NCI-H446 (cell line): ENCODE measurements at regions not wholly inside any gene's neighbourhood (a gene's known extent, or its start where the extent isn't known, plus 50 kb on each side); places are given as distances from the start of the nearest gene placed in this dataset.

Source experiments
- DNase-seq, 2 experiments: peaks; one replicate each; lab custom pipeline; 2025; lab: John Stamatoyannopoulos, UW

DNA sequence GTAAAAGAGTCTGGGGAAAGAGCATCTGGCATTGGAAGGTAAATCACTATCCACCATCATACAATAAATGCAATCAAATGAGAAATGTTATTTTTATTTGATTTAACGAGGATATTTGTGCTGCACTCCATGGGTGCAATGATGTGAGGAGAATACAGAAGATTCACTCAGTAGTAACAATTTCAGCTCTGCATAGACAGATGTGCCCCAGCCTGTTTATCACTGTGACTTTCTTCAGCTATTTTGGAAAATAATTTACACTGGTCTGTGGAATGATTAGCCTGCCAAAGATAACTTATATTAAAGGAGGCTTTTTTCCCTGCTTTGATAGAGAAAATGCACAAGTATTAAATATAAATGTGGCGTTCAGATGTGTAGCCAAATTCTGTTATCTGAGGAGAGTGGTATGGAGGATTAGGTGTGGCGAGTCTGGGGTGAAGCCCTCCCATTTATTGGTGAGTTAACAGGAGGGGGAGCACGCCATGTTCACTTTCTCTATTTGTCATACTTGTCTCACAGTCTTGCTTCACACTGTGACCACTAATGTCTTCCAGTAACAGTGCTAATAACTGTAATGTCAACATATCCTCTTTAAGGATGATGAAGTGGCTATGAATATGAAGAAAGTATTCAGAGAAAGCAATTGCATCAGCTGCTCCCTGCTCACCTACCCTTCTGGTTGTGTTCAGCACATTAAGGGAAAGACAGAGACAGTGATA is 645.6 kb downstream of the MMUT start:
- no peak for DNase-seq

DNA sequence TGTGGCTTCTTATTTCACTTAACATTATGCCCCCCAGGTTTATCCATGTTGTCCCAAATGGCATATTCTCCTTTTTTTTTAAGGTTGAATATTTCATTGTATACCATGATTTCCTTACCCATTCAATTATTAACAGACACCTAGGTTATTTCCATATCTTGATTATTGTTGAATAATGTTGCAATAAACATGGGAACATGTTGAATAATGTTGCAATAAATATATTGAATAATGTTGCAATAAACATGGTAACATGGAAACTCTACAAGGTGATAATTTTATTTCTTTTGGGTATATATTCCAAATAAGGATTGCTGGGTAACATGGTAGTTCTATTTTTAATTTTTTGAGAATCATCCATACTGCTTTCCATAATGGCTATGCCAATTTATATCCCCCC is 648.1 kb downstream of the MMUT start:
- DNase-seq = no peak

DNA sequence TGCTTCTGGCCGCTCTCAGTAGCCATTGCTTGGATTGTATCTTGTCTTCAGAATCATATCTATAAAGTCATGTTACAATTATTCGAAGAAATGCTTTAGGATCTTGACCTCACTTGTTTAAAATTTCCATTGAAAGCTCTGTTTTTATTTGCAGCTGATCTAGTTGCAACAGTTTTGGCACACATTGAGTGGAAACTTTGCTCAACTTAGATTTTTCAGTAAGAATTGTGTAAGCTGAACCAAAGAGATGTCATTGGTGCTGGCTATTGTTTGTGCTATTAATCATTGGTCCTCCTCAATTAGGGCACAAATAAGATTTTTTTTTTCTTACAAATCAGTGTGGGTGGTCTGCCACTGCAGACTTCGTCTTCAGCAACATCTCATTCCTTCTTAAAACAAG is 649.2 kb downstream of the MMUT start:
- no peak for DNase-seq

DNA sequence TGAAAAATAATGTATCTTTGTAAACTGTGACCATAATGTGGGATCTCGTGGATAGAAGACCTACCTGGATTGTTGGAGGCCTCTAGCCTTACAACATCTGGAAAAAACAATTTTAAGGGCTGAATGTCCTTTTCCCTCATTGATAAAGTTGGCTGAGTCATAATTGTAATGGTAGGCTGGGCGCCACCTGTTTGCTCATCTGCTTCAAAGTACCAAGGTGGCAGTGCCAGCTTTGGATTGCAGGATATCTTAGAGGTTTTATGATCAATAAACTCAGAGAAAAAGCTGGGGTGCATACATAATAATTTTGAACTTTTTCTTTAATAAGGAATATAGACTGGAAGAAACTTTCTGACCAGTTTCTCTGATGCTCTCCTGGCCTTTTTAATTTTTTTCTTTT is 653.4 kb downstream of the MMUT start:
- no peak for DNase-seq

DNA sequence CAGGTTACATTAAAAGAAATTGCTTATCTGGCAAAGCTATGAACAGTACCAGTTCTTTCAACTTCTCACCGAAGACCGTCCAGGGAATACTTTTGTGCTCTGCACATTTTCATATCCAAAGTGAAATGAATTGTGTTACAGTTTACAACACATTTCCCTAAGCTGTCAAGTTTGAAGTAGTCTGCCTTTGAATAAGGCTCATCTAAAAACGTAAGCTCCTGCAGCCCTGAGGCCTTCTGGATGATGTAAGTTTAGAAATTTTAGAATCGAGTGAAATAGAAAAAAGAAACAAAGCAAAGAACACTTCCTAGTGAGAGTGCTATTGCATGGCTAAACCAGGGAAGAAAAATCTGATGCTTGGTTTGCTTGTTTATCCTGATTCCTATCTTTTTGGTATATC is 653.8 kb downstream of the MMUT start:
- no peak for DNase-seq

DNA sequence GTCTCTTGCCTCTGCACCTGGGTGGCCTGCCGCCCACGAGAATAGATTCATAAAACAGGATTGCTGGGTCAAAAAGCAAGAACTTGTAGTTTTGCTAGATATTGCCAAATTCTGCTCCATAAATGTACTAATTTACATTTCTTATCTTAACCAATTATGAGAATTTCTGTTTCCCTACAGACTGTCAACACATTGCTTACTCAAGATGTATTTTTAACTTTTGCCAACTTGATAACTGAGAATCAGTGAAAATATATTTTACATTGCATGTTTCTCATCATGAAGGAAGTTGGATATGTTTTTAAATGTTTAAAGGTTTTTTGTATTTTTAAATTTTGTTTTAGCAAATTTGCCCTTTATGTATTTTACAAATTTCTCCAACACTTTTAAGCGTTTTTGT is 664.8 kb downstream of the MMUT start:
- DNase-seq = no peak

DNA sequence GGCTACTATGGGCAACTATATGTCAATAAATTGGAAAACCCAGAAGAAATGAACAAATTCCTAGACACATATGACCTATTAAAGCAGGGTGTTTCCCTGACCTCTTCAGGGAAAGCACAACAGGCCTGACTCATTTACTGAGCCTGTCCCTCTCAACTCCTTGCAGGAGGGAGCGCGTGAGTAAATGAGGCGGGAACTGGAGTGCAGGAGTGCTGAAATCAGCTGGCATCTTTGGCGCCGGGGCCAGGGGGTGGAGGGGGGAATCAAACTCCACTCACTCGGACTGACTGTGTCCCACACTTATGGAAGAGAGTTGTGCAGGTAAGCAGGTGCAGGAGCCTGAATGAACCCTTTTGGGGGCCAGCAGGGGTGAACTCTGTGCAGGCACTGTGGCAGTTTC is 671.2 kb upstream of the PTCHD4 start:
- DNase-seq = no peak

DNA sequence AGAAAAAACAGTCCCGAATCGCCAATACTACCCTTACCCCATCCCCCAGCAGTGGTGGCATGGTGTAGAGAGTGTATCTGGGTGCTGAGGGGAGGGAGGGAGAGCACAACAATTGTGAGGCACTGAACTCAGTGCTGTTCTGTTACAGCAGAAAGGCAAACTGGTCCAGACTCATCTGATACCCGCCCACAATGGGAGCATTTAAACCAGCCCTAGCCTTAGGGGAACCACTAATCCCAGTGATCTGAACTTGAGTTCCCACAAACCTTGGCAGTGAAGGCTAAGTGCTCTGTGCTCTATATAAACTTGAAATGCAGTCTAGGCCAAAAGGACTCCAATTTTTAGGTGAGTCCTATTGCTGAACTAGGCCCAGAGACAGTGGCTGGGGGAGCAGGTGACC is 666.4 kb upstream of the PTCHD4 start:
- DNase-seq = no peak

DNA sequence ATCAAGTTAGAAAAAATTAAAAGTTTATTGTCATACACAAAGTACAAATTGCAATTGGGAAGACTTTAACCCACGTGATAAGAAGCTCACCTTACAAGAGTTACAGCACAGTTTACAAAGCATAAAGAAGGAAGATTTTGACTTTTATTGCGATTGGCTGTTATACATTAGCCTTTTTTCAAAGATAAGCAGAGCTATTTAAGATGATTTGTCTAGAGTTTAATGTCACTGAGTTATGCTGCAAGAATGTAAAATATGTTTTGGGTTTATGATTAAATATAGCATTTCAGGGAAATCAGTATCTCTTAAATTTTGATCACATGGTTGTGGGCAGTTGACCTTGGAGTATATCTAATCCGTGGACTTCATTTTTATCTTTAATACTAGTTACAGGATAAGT is 664.2 kb upstream of the PTCHD4 start:
- no peak for DNase-seq

DNA sequence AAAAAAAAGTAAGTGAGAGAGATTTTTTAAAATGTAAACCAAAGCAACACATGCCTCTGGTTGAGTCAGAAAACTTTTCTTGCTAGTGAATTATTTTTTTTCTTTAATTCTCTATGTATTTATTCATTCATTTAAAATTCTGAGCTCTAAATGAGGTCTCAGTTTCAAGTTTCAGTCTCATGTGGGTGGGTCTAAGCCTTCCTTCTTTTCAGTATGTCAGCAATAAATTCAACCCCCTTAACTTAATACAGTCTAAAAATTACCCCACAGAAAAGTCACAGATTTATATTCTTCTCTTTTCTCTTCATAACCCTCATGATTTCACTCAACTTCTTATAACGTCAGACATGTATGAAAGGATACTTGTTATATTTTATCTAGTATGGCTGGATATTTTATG is 663.3 kb upstream of the PTCHD4 start:
- DNase-seq = no peak

DNA sequence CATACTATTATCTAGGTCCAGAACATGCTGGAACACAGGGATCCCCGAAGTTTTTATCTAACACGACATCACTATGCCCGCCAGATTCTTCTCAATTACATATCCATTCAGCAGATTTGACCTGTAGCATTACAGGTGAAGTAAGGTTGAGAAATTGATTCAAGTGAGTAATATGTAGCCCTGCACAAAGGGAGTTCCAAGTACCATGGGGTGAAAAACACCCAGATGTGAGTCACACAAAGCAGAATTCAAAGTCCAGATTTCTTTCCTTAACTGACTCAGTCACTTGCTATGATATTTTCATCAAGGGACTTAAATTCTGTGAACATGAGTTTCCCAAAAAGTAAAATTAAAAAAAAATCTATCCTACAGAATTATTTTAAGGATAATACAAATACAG is 655.4 kb upstream of the PTCHD4 start:
- DNase-seq = no peak

DNA sequence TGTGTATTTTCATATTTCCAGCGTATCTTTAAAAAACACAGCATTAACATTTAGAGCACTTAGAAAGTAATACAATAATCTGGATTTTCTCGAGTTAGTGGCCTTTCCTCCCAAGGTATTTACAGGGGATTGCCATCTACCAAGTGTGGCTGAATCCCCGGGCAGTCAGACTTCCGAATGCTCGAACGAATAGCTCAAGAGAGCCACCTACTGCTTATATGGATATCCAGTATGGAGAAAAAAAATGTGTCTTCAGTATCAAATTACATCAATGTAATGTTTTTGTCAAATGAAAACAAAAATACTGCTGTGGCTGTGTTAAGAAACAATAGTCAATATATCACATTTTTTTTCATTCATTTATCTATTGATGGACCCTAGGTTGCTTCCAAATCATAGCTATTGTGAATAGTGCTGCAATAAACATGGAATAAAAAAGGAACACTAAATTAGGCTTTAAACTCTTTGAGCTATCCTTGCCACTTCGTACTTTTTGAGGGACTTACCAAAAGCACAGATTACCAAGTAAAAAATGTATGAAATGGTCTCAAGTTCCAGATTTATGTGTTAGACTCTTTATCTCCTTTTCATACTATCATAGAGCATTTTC is 654.5 kb upstream of the PTCHD4 start:
- peak; percentile 17 to 81 for DNase-seq

DNA sequence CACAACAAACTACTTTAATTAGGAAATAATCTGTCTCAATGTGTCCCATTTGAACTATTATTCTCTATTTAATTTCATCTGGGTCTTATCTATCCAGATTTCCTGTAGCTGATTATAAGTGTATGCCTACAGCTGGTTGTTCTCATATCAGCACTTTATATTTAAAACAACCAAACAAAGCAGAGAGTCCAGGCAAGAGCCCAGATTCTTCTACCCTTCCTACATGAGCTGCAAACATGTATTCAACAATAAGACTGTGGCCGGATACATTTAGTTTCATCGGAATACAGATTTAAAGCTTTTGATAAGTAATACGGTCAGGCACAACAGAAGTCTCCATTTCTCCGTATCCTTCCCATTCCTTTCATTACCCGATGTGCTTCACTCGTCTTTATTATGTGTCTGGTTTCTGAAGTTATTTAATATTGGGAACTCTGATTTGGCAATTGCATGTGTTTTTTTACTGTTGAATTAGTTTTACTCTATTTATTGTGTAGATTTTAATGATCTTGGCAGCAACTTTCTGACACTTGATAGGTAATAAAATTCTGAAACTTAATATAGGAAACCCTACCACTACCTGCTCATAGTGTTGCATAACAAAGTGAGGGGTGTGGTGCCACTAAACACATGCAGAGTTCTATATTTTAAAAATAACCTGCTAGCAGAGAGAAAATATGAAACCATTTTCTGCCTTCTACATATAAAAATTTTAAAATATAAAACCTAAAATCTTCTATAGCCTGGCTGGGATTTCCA is 653.5 kb upstream of the PTCHD4 start:
- no peak for DNase-seq

DNA sequence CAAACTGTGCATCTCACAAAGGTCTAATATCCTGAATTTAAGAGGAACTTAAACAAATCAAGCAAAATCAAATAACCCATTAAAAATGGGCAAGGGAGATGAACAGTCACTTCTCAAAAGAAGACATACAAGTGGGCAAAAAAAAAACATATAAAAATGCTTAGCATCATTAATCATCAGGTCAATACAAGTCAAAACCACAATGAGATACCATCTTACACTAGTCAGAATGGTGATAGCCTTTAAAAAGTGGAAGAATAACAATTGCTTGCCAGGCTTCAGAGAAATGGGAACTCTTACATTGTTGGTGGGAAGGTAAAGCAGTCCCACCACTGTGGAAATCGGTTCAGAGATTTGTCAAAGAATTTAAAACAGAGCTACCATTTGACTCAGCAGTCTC is 646.7 kb upstream of the PTCHD4 start:
- no peak for DNase-seq

DNA sequence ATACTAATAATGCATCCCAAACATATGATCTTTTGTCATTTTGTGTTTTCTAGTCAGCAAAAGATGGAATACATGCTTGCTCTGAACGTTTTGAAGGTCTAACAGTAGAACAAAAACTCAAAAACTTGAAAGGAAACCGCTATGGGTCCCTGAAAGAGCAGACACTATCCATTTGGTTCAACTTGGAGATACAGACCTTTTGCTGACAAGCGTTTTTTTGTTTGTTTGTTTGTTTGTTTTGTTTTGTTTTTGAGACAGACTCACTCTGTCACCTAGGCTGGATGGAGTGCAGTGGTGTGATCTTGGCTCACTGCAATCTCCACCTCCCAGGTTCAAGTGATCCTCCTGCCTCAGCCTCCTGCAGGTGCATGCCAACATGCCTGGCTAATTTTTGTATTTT is 644.3 kb upstream of the PTCHD4 start:
- DNase-seq = no peak

DNA sequence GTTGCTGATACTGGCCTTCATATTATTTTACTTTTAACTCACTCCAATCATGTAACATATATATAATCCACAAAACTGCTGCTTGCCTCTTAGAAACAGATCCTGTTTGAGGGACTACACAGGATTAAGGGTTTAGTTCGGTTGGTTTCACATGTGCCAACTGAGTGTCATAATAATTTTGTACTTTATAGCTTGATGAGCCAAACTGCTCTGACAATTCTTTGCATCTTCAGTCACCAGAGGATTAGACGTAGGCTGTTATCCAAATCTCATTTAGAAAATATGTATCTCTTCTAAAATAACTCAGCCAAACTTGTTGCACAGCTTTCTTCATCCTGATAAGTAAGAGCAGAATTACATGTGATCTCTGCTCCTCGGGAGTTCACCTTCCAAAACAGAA is 643.6 kb upstream of the PTCHD4 start:
- peak in 1 of 2 experiments; percentile 4 for DNase-seq

DNA sequence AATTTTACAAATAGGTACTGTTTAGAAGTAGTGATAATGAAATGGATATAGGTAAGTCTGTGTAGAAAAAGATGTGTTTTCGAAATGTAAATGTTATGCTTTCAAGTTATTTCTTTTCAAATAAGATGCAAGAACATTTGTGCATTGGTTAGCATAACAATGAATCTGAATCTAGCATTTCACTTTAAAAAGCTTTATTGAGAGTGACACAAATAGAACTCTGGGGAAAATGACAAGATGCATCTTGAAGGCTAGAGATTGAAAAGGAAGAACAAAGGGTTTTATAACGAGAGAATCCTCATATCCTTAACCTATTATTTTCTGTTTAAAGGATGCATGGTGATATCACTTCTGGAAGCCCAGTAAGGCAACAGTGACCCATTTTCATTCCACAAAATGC is 639.9 kb upstream of the PTCHD4 start:
- no peak for DNase-seq

DNA sequence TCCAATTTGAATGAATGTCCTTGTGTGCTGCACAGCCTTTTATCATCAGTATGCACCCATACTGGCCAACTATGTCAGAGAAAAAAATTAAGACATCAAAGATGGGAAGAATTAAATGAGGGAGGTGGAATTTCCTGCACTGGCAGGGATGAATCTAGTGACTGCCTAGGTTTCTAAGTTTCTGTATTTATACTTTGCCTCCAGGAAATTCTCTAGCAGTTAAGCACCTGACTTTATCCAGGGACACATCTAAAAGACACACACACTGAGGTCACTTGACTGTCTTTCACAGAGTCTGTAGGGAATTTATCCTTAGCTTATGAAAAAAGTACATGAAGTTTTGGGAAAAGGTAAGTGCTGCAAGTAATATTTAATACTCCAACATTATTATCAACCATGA is 636.5 kb upstream of the PTCHD4 start:
- no peak for DNase-seq

DNA sequence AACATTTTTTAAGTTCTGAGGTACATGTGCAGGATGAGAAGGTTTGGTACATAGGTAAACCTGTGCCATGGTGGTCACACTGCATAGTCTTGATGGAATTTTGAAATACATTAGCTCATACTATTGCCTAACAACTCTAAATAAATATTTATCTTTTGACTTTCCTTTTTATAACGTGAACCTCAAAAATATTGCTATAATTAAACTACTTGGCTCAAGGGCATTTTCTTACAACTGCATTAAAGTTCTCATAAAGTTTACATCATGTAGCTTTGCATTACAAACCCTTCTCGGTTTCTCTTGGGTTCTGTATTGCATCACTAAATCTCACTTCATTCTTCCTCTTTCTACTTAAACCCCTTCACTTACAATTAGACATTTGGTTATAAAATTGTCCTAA is 636.0 kb upstream of the PTCHD4 start:
- no peak for DNase-seq

DNA sequence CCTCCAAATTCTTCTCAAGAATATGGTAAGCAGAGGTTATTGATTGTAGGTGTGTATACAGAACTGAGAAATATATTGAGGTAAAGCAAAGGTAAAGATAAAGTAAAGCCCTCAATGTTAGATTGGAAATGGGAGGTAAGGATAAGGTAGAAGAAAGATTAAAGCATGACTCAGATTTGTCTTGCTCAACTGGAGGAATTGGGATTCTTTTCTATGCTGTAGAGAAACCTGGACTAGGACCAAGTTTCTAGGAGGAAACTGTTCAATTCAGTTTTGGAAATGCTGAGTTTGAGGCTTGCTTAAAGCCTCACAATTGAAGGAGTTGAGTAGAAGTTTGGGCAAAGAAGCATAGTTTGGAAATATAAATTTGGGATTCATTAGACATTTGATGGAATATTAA is 634.0 kb upstream of the PTCHD4 start:
- DNase-seq = no peak

DNA sequence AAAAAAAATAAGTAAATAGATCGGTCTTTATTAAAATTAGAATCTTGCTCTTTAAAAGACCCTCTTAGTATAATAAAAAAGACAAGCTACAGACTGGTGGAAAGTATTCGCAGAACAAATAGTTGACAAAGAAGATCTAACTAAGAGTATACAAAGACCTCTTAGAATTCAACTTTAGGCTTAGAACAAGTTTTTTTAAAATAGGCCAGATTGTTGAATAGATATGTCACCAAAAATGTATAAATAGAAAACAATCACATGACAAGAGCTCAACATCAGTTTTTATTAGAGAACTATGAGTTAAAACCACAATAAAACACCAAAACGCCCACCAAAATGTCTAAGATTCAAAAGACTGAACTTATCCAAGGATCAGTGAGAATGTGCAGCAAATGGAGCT is 632.7 kb upstream of the PTCHD4 start:
- no peak for DNase-seq

DNA sequence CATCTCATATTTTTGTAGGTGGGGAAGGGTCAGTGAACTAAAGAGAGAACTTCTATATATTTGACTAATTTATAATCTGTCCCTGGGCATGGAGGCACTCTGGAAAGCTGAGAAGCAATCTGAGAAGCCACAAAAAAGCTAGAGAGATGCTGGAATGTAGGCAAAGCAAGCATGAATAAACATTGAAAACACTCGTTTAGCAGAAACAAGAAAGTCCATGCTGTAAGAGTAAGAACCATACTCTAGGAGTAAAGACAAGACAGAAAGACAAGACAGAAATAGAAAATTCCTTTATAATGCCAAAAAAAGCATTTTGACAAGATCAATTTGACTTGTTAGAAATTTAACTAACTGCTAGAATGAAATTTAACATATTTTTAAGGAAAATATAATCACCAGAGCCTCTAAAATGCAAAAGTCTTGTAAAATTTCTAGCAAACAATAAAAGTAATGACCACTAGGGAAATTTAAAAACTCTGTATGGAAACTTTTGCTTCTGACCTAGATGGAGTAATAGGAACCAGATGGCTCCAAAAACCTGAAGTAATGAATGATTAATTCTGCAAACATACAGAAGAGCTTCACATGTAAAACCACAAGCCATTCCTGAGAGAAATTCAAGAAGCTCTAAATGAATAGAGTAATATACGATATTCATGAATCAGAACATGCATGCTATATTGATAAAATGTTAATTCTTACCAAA is 625.7 kb upstream of the PTCHD4 start:
- DNase-seq = peak in 1 of 2 experiments; percentile 42

DNA sequence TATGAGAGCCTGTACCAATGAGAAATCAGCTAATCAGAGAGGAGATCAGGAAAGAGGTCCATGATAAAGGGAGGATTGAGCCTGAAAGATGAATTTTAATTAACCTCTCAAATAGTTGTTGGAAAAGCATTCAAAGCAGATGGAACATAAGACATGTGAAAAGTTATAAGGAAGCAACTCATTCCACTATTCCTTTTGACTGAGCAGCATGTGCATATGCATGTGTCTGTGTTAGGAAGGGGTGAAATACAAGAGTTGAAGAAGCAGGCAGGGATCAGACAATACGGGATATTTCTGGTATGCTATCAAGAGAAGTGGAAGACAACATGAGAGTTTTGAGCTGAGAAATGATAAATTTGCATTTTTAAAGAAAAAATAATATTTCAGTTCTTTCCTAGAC is 624.8 kb upstream of the PTCHD4 start:
- DNase-seq = no peak
